Activated effector memory CD4-positive, alpha-beta T cell treated with anti-CD3 and anti-CD28 coated beads, Interleukin-2, amount 50 U/mL, for 16 hours (primary cell): ENCODE measurements at regions not wholly inside any gene's neighbourhood (a gene's known extent, or its start where the extent isn't known, plus 50 kb on each side); places are given as distances from the start of the nearest gene placed in this dataset.
A peak's percentile ranks its signal among the peaks of the same experiment; 100 is the strongest.

Experiments used
- DNase-seq: peaks from one replicate; pipeline ENCODE4 v3.0.0-alpha.2; 2020

GRCh38 chr7:115533785-115534184, 496.8 kb downstream of the TFEC start:
- DNase-seq = no peak

GRCh38 chr7:115526278-115526677, 504.3 kb downstream of the TFEC start:
- no peak for DNase-seq

GRCh38 chr7:115522174-115522573, 508.4 kb downstream of the TFEC start:
- DNase-seq = no peak

- DNase-seq = no peak
Observed at GRCh38 chr7:115516341-115516740, 514.2 kb downstream of the TFEC start.

- DNase-seq = no peak
Observed at GRCh38 chr7:115511330-115511729, 519.2 kb downstream of the TFEC start.

- no peak for DNase-seq
Observed at GRCh38 chr7:115505136-115505535, 525.4 kb downstream of the TFEC start.

GRCh38 chr7:115499956-115500355, 530.6 kb downstream of the TFEC start:
- DNase-seq = no peak

GRCh38 chr7:115496006-115496405, 534.6 kb downstream of the TFEC start:
- DNase-seq = no peak

- DNase-seq = no peak
Observed at GRCh38 chr7:115494529-115495147, 535.9 kb downstream of the TFEC start.

- no peak for DNase-seq
Observed at GRCh38 chr7:115493381-115493780, 537.2 kb downstream of the TFEC start.

- no peak for DNase-seq
Observed at GRCh38 chr7:115491744-115492380, 538.7 kb downstream of the TFEC start.

- DNase-seq = no peak
Observed at GRCh38 chr7:115479448-115479847, 551.1 kb downstream of the TFEC start.

GRCh38 chr7:115478426-115478825, 552.1 kb downstream of the TFEC start:
- DNase-seq = no peak

GRCh38 chr7:115477193-115477651, 553.3 kb downstream of the TFEC start:
- no peak for DNase-seq

GRCh38 chr7:115476671-115477181, 553.8 kb downstream of the TFEC start:
- no peak for DNase-seq

- DNase-seq = peak; percentile 63
Observed at GRCh38 chr7:115475761-115476385, 554.0 kb downstream of the MDFIC start.

- no peak for DNase-seq
Observed at GRCh38 chr7:115475206-115475605, 553.3 kb downstream of the MDFIC start.

GRCh38 chr7:115474137-115474536, 552.2 kb downstream of the MDFIC start:
- no peak for DNase-seq

GRCh38 chr7:115471891-115472290, 550.0 kb downstream of the MDFIC start:
- no peak for DNase-seq

- DNase-seq = no peak
Observed at GRCh38 chr7:115462301-115463015, 540.6 kb downstream of the MDFIC start.

- no peak for DNase-seq
Observed at GRCh38 chr7:115449689-115450088, 527.8 kb downstream of the MDFIC start.

GRCh38 chr7:115447495-115447894, 525.6 kb downstream of the MDFIC start:
- DNase-seq = no peak

- no peak for DNase-seq
Observed at GRCh38 chr7:115441033-115441432, 519.1 kb downstream of the MDFIC start.
